ENCODE measurements at regions not wholly inside any gene's neighbourhood (a gene's known extent, or its start where the extent isn't known, plus 50 kb on each side); places are given as distances from the start of the nearest gene placed in this dataset.
"Not testable (repeated sequence)": the region's sequence is repeated elsewhere in the genome, so short reads cannot be mapped to it uniquely, and the experiment has no call there.

- no peaks in the 10 kb centered on the region for H3K4me1 ChIP-seq (ENCODE audit: control insufficient read depth, extremely low read depth, insufficient read depth, low read length)
- dilution Hi-C loops (cut with MboI; ENCODE audit: extremely low pct_ligation_motif_present, low sequenced_read_pairs) = no loop called here
- no peak overlapping the region for H3K27ac ChIP-seq (ENCODE audit: control insufficient read depth, insufficient read depth, low read length)
- no peak overlapping the region for H3K4me2 ChIP-seq (ENCODE audit: control insufficient read depth, extremely low read depth, insufficient read depth, low read depth, low read length)
- no peaks in the 10 kb centered on the region for H3K9me1 ChIP-seq (ENCODE audit: control insufficient read depth, extremely low read depth, insufficient read depth, low read length)
- H3K79me2 ChIP-seq (ENCODE audit: control insufficient read depth, insufficient read depth, low read length) = no peaks in the 10 kb centered on the region
- no peaks in the 10 kb centered on the region for H3K27me3 ChIP-seq (ENCODE audit: control insufficient read depth, extremely low read depth, insufficient read depth, low read length)
- no peaks in the 10 kb centered on the region for H3K36me3 ChIP-seq (ENCODE audit: control insufficient read depth in 2 of 2, extremely low read depth in 1 of 2, insufficient read depth in 2 of 2, low read length in 2 of 2)
- no peak overlapping the region for H3K4me3 ChIP-seq (ENCODE audit: control insufficient read depth in 2 of 3, extremely low read depth in 1 of 3, insufficient read depth in 2 of 3, low read depth in 1 of 3, low read length in 3 of 3)
- H2AFZ ChIP-seq (ENCODE audit: control insufficient read depth, low read length) = no peak overlapping the region
- no peak for TF ChIP-seq EZH2 (IDR thresholded peaks at IDR 0.05; ENCODE audit: low read length)
- TF ChIP-seq, protein P1, sequence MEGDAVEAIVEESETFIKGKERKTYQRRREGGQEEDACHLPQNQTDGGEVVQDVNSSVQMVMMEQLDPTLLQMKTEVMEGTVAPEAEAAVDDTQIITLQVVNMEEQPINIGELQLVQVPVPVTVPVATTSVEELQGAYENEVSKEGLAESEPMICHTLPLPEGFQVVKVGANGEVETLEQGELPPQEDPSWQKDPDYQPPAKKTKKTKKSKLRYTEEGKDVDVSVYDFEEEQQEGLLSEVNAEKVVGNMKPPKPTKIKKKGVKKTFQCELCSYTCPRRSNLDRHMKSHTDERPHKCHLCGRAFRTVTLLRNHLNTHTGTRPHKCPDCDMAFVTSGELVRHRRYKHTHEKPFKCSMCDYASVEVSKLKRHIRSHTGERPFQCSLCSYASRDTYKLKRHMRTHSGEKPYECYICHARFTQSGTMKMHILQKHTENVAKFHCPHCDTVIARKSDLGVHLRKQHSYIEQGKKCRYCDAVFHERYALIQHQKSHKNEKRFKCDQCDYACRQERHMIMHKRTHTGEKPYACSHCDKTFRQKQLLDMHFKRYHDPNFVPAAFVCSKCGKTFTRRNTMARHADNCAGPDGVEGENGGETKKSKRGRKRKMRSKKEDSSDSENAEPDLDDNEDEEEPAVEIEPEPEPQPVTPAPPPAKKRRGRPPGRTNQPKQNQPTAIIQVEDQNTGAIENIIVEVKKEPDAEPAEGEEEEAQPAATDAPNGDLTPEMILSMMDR (optimal IDR thresholded peaks at IDR 0.05 in 1 of 3, IDR thresholded peaks at IDR 0.05 in 1 of 3, conservative IDR thresholded peaks at IDR 0.05 in 1 of 3; ENCODE audit: extremely low read depth in 1 of 3, insufficient read depth in 2 of 3, low read length in 3 of 3) = no peak
- FAIRE-seq = no peak
- H3K9ac ChIP-seq (ENCODE audit: control insufficient read depth, extremely low read depth, insufficient read depth, low read length) = no peak overlapping the region
- H4K20me1 ChIP-seq (ENCODE audit: control insufficient read depth, extremely low read depth, insufficient read depth, low read length) = no peaks in the 10 kb centered on the region
- H3K9me3 ChIP-seq (ENCODE audit: control insufficient read depth, low read depth, low read length) = no peaks in the 10 kb centered on the region
- no peak for DNase-seq (ENCODE audit: low read depth, low spot score)
These were observed 211.6 kb downstream of the RAP2B start for GRCh38 chr3:153373606-153374005.

DNA sequence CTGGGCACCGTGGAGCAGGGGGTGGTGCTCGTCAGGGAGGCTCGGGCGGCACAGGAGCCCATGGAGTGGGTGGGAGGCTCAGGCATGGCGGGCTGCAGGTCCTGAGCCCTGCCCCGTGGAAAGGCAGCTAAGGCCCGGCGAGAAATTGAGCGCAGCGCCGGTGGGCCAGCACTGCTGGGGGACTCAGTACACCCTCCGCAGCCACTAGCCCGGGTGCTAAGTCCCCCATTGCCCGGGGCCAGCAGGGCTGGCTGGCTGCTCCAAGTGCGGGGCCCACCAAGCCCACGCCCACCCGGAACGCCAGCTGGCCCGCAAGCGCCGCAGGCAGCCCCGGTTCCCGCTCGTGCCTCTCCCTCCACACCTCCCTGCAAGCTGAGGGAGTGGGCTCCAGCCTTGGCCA, 216.3 kb downstream of the RAP2B start:
- H3K4me3 ChIP-seq (ENCODE audit: control insufficient read depth in 2 of 3, extremely low read depth in 1 of 3, insufficient read depth in 2 of 3, low read depth in 1 of 3, low read length in 3 of 3); DNase-seq (ENCODE audit: low read depth, low spot score); H3K4me2 ChIP-seq (ENCODE audit: control insufficient read depth, extremely low read depth, insufficient read depth, low read depth, low read length); H3K36me3 ChIP-seq (ENCODE audit: control insufficient read depth in 2 of 2, extremely low read depth in 1 of 2, insufficient read depth in 2 of 2, low read length in 2 of 2); H3K79me2 ChIP-seq (ENCODE audit: control insufficient read depth, insufficient read depth, low read length); H3K9ac ChIP-seq (ENCODE audit: control insufficient read depth, extremely low read depth, insufficient read depth, low read length); H3K27ac ChIP-seq (ENCODE audit: control insufficient read depth, insufficient read depth, low read length); H3K9me3 ChIP-seq (ENCODE audit: control insufficient read depth, low read depth, low read length); H3K4me1 ChIP-seq (ENCODE audit: control insufficient read depth, extremely low read depth, insufficient read depth, low read length); H4K20me1 ChIP-seq (ENCODE audit: control insufficient read depth, extremely low read depth, insufficient read depth, low read length); dilution Hi-C loops (cut with MboI; ENCODE audit: extremely low pct_ligation_motif_present, low sequenced_read_pairs); H2AFZ ChIP-seq (ENCODE audit: control insufficient read depth, low read length); H3K27me3 ChIP-seq (ENCODE audit: control insufficient read depth, extremely low read depth, insufficient read depth, low read length); H3K9me1 ChIP-seq (ENCODE audit: control insufficient read depth, extremely low read depth, insufficient read depth, low read length); FAIRE-seq: not testable (repeated sequence)

DNA sequence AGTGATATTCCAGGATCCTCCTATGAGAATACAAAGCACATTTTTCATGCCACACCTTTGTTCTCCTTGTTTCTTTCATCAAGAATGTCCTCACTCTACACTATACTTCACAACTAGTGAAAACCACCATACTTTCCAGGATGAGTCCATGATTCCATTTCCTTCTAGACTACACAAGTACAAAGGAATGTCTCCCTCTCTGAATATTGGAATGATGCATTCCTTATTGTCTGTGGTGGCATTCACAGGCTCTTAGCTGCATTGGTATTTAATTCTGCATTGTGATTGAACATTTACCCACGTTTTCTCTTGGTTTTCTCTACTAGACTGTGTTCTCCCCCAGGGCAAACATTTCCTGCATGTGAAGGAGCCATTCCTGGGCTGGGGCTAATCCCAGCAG, 217.5 kb downstream of the RAP2B start:
- Histone ChIP-seq H3K9me1 (ENCODE audit: control insufficient read depth, extremely low read depth, insufficient read depth, low read length) (no peaks in the 10 kb centered on the region), H3K79me2 (ENCODE audit: control insufficient read depth, insufficient read depth, low read length) (no peaks in the 10 kb centered on the region), H2AFZ (ENCODE audit: control insufficient read depth, low read length) (no peak overlapping the region), H3K4me1 (ENCODE audit: control insufficient read depth, extremely low read depth, insufficient read depth, low read length) (no peaks in the 10 kb centered on the region), H3K27me3 (ENCODE audit: control insufficient read depth, extremely low read depth, insufficient read depth, low read length) (no peaks in the 10 kb centered on the region), H3K27ac (ENCODE audit: control insufficient read depth, insufficient read depth, low read length) (no peak overlapping the region), H3K4me2 (ENCODE audit: control insufficient read depth, extremely low read depth, insufficient read depth, low read depth, low read length) (no peak overlapping the region), H3K4me3 (ENCODE audit: control insufficient read depth in 2 of 3, extremely low read depth in 1 of 3, insufficient read depth in 2 of 3, low read depth in 1 of 3, low read length in 3 of 3) (no peak overlapping the region), H3K9ac (ENCODE audit: control insufficient read depth, extremely low read depth, insufficient read depth, low read length) (no peak overlapping the region), H3K9me3 (ENCODE audit: control insufficient read depth, low read depth, low read length) (no peaks in the 10 kb centered on the region), H3K36me3 (ENCODE audit: control insufficient read depth in 2 of 2, extremely low read depth in 1 of 2, insufficient read depth in 2 of 2, low read length in 2 of 2) (no peaks in the 10 kb centered on the region), H4K20me1 (ENCODE audit: control insufficient read depth, extremely low read depth, insufficient read depth, low read length) (no peaks in the 10 kb centered on the region)
- FAIRE-seq (no peak), DNase-seq (ENCODE audit: low read depth, low spot score) (no peak)
- no peak for TF ChIP-seq EZH2 (IDR thresholded peaks at IDR 0.05; ENCODE audit: low read length)
- TF ChIP-seq, protein P1 (optimal IDR thresholded peaks at IDR 0.05 in 1 of 3, IDR thresholded peaks at IDR 0.05 in 1 of 3, conservative IDR thresholded peaks at IDR 0.05 in 1 of 3; ENCODE audit: extremely low read depth in 1 of 3, insufficient read depth in 2 of 3, low read length in 3 of 3) = no peak
- dilution Hi-C loops (cut with MboI; ENCODE audit: extremely low pct_ligation_motif_present, low sequenced_read_pairs) = no loop called here
